SK-N-SH treated with all-trans-retinoic acid at 6 μM for 48 hours (cell line): ENCODE measurements at regions not wholly inside any gene's neighbourhood (a gene's known extent, or its start where the extent isn't known, plus 50 kb on each side); places are given as distances from the start of the nearest gene placed in this dataset.
"Not testable (repeated sequence)": the region's sequence is repeated elsewhere in the genome, so short reads cannot be mapped to it uniquely, and the experiment has no call there.

ENCODE experiments used
- ATAC-seq: fragments of 200-7000 bp; cut with Tn5 transposase; 3 replicates; pipeline ENCODE4 v1.9.1; 2020; ENCODE audit warnings: mild to moderate bottlenecking, moderate library complexity
- BACH2 ChIP-seq: fragments of 250-450 bp; sonication (Bioruptor Pico); IDR thresholded peaks from 2 replicates; pipeline ENCODE4 v1.9.0; 2021; ENCODE audit warnings: mild to moderate bottlenecking, borderline replicate concordance
- CSDC2 ChIP-seq: fragments of 250-450 bp; sonication (Bioruptor Pico); IDR thresholded peaks from 2 replicates; pipeline ENCODE4 v1.5.0; 2020; ENCODE audit warnings: mild to moderate bottlenecking, moderate library complexity
- ESRRG ChIP-seq: fragments of 250-450 bp; sonication (Bioruptor Pico); IDR thresholded peaks from 2 replicates; pipeline ENCODE4 v1.6.1; 2021; ENCODE audit warnings: mild to moderate bottlenecking
- GLIS3 ChIP-seq: fragments of 250-450 bp; sonication (Bioruptor Pico); IDR thresholded peaks from 2 replicates; pipeline ENCODE4 v1.5.0; 2020; ENCODE audit warnings: mild to moderate bottlenecking, moderate library complexity
- ISL1 ChIP-seq: fragments of 250-450 bp; sonication (Bioruptor Pico); IDR thresholded peaks from 2 replicates; pipeline ENCODE4 v2.1.2; 2022; ENCODE audit warnings: mild to moderate bottlenecking, moderate library complexity
- OSR1 ChIP-seq: fragments of 250-450 bp; sonication (Bioruptor Pico); IDR thresholded peaks from 2 replicates; pipeline ENCODE4 v1.8.0; 2022; ENCODE audit warnings: moderate library complexity, mild to moderate bottlenecking, inconsistent platforms
- PPARA ChIP-seq: fragments of 250-450 bp; sonication (Bioruptor Pico); IDR thresholded peaks from 2 replicates; pipeline ENCODE4 v1.5.0; 2020; ENCODE audit warnings: mild to moderate bottlenecking, borderline replicate concordance
- RARB ChIP-seq: fragments of 250-450 bp; sonication (Bioruptor Pico); IDR thresholded peaks from 2 replicates; pipeline ENCODE4 v1.8.0; 2021; ENCODE audit warnings: mild to moderate bottlenecking, moderate library complexity
- SNAI2 ChIP-seq: fragments of 250-450 bp; sonication (Bioruptor Pico); IDR thresholded peaks from 2 replicates; pipeline ENCODE4 v1.5.0; 2020; ENCODE audit warnings: mild to moderate bottlenecking, moderate library complexity
- TCF4 ChIP-seq: fragments of 250-450 bp; sonication (Bioruptor Pico); IDR thresholded peaks from 2 replicates; pipeline ENCODE4 v1.8.0; 2021; ENCODE audit warnings: mild to moderate bottlenecking, moderate library complexity, borderline replicate concordance
- TOX ChIP-seq: fragments of 250-450 bp; sonication (Bioruptor Pico); IDR thresholded peaks from 2 replicates; pipeline ENCODE4 v1.8.0; 2021; ENCODE audit warnings: mild to moderate bottlenecking, moderate library complexity, borderline replicate concordance
- ZFP3 ChIP-seq: fragments of 250-450 bp; sonication (Bioruptor Pico); IDR thresholded peaks from 2 replicates; pipeline ENCODE4 v1.5.0; 2020; ENCODE audit warnings: mild to moderate bottlenecking, moderate library complexity
- ZFP30 ChIP-seq: fragments of 450-650 bp; formaldehyde crosslinking; IDR thresholded peaks from 2 replicates; pipeline ENCODE4 v1.5.0; 2022; ENCODE audit warnings: mild to moderate bottlenecking, moderate library complexity
- ZNF70 ChIP-seq: fragments of 450-650 bp; formaldehyde crosslinking; IDR thresholded peaks from 2 replicates; pipeline ENCODE4 v1.5.0; 2020; ENCODE audit warnings: mild to moderate bottlenecking, moderate library complexity
- ZNF8 ChIP-seq: fragments of 450-650 bp; formaldehyde crosslinking; IDR thresholded peaks from 2 replicates; pipeline ENCODE4 v1.5.0; 2020; ENCODE audit warnings: mild to moderate bottlenecking, moderate library complexity
- TF ChIP-seq, protein P1 (sequence below): fragments of 250-450 bp; sonication (Bioruptor Pico); IDR thresholded peaks from 2 replicates; pipeline ENCODE4 v1.5.1; 2021; ENCODE audit warnings: mild to moderate bottlenecking, moderate library complexity
- TF ChIP-seq, protein P2 (sequence below): fragments of 250-450 bp; sonication (Bioruptor Pico); IDR thresholded peaks from 2 replicates; pipeline ENCODE4 v1.8.0; 2020; ENCODE audit warnings: mild to moderate bottlenecking, moderate library complexity, borderline replicate concordance
- TF ChIP-seq, protein P3 (sequence below): fragments of 250-450 bp; sonication (Bioruptor Pico); IDR thresholded peaks from 2 replicates; pipeline ENCODE4 v1.8.0; 2021; ENCODE audit warnings: low read depth, mild to moderate bottlenecking, moderate library complexity, borderline replicate concordance
- TF ChIP-seq, protein P4 (sequence below): fragments of 250-450 bp; sonication (Bioruptor Pico); IDR thresholded peaks from 2 replicates; pipeline ENCODE4 v1.5.1; 2020; ENCODE audit warnings: low read depth, mild to moderate bottlenecking, moderate library complexity
- TF ChIP-seq, protein P5 (sequence below): fragments of 250-450 bp; sonication (Bioruptor Pico); IDR thresholded peaks from 2 replicates; pipeline ENCODE4 v1.5.0; 2020; ENCODE audit warnings: mild to moderate bottlenecking, moderate library complexity

DNA sequence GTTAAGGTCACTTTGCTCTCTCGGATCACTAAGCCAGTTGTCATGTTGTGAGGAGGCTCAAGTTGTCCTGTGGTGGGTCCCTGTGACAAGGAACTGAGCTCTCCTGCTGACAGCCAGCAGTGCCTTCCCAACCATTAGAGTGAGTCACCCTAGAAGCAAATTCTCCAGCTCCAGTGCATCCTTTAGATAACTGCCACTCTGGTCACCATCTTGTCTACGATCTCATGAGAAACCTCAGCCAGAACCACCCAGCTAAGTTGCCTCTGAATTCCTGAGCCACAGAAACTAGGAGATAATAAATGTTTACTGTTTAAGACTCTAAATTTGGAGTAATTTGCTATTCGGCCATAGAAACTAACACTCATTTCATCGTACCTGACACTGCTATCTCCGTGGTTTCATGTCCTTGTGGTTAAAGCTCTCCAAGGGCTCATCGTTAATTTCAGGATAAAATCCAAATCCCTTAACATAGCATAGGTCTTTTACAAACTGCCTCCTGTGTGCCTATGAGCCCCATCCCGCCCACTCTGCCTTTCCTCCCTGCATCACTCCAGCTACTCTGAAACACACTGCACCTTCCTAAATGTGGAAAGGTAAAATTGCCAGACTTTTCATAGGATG lies 56.5 kb upstream of the WIPF3 start (continued):
- TF ChIP-seq, protein P1, sequence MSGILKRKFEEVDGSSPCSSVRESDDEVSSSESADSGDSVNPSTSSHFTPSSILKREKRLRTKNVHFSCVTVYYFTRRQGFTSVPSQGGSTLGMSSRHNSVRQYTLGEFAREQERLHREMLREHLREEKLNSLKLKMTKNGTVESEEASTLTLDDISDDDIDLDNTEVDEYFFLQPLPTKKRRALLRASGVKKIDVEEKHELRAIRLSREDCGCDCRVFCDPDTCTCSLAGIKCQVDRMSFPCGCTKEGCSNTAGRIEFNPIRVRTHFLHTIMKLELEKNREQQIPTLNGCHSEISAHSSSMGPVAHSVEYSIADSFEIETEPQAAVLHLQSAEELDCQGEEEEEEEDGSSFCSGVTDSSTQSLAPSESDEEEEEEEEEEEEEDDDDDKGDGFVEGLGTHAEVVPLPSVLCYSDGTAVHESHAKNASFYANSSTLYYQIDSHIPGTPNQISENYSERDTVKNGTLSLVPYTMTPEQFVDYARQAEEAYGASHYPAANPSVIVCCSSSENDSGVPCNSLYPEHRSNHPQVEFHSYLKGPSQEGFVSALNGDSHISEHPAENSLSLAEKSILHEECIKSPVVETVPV (CRISPR knock-in tag), result no peak
- TF ChIP-seq TCF4 (no peak), OSR1 (CRISPR knock-in tag) (no peak), CSDC2 (CRISPR knock-in tag) (no peak), SNAI2 (CRISPR knock-in tag) (no peak)
- TF ChIP-seq, protein P2, sequence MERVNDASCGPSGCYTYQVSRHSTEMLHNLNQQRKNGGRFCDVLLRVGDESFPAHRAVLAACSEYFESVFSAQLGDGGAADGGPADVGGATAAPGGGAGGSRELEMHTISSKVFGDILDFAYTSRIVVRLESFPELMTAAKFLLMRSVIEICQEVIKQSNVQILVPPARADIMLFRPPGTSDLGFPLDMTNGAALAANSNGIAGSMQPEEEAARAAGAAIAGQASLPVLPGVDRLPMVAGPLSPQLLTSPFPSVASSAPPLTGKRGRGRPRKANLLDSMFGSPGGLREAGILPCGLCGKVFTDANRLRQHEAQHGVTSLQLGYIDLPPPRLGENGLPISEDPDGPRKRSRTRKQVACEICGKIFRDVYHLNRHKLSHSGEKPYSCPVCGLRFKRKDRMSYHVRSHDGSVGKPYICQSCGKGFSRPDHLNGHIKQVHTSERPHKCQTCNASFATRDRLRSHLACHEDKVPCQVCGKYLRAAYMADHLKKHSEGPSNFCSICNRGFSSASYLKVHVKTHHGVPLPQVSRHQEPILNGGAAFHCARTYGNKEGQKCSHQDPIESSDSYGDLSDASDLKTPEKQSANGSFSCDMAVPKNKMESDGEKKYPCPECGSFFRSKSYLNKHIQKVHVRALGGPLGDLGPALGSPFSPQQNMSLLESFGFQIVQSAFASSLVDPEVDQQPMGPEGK, result no peak
- TF ChIP-seq, all 23 proteins: peak for 0

DNA sequence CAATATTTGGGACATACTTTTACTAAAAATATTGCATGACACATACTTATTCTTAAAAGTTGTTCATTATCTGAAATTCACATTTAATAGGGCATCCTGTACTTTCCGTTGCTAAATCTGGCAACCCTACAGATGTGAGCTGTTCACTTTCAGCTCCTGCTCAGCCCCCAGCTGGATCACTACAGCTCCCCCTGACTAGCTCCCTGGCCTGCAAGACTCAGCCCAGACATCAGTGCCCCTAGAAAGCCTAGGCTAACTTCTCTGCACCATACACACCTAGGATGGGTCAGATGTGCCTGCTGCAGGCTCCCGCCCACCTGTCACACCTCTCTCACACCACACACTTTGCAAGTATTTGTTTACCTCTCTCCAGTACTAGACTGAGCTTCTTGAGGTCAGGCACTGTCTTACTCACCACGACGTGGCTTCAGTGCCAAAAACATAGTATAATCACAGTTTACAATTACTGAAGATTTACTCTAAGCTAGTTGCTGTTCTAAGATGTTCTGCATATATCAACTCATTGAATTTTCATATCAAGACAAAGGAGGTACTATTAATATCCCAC lies 55.9 kb upstream of the WIPF3 start:
- ATAC-seq, result not testable (repeated sequence)

DNA sequence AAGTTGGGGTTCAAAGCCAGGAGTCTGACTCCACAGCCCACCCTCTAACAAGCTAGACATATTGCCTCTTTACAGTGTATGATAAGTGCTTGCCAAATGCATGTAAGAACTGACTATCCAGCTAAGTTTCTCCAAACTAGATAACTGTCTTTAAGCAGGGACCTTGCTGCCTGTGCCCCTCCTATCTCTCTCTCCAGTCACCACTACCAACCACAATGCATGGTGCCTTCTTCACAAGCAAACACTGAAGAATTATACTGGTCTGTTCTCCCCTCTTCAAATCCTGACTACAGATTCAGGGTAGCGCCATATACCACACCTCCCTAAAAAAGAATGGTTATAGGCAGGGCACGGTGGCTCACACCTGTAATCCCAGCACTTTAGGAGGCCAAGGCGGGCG lies 55.3 kb upstream of the WIPF3 start:
- not testable (repeated sequence) for ATAC-seq

DNA sequence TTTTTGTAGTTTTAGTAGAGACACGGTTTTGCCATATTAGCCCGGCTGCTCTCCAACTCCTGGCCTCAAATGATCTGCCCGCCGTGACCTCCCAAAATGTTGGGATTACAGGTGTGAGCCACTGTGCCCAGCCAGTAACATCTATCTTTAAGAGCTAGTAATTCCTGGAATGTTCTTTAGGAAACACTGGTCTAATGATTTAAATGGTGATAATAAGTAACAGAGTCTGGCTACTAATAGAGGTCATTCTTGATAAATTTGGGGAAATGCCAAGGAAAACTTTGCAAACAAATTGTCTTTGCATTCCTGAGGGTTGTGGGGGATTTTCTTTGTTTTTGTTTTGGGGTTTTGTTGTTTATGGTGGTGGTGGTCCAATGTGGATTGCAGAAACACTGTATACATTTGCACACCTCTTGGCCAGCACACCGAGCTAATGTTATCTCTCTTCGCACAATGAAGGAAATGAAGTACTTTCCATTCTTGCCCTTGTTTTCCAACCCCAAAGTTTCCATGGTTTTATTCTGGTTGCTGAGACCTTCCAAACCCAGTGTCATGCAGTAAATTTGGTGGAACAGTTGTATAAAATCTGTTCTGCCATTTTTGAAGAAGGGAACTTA lies 51.3 kb upstream of the WIPF3 start:
- ATAC-seq, result no peak
- no peak for TF ChIP-seq PPARA (CRISPR knock-in tag)
- TF ChIP-seq SNAI2 (CRISPR knock-in tag), result no peak
- TF ChIP-seq ZFP30 (CRISPR knock-in tag), result no peak
- TF ChIP-seq ESRRG (CRISPR knock-in tag), result no peak
- no peak for TF ChIP-seq BACH2 (CRISPR knock-in tag)
- no peak for TF ChIP-seq ZFP3 (CRISPR knock-in tag)
- no peak for TF ChIP-seq CSDC2 (CRISPR knock-in tag)
- TF ChIP-seq, protein P3, sequence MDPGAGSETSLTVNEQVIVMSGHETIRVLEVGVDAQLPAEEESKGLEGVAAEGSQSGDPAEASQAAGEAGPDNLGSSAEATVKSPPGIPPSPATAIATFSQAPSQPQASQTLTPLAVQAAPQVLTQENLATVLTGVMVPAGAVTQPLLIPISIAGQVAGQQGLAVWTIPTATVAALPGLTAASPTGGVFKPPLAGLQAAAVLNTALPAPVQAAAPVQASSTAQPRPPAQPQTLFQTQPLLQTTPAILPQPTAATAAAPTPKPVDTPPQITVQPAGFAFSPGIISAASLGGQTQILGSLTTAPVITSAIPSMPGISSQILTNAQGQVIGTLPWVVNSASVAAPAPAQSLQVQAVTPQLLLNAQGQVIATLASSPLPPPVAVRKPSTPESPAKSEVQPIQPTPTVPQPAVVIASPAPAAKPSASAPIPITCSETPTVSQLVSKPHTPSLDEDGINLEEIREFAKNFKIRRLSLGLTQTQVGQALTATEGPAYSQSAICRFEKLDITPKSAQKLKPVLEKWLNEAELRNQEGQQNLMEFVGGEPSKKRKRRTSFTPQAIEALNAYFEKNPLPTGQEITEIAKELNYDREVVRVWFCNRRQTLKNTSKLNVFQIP (CRISPR knock-in tag), result no peak
- no peak for TF ChIP-seq GLIS3 (CRISPR knock-in tag)
- TF ChIP-seq, protein P2, result no peak
- no peak for TF ChIP-seq ZNF70 (CRISPR knock-in tag)
- TF ChIP-seq, protein P1 (CRISPR knock-in tag), result no peak
- TF ChIP-seq RARB (CRISPR knock-in tag), result no peak
- TF ChIP-seq ZNF8, result no peak
- TF ChIP-seq TOX (CRISPR knock-in tag), result no peak
- TF ChIP-seq ISL1 (CRISPR knock-in tag), result no peak
- TF ChIP-seq, protein P4, sequence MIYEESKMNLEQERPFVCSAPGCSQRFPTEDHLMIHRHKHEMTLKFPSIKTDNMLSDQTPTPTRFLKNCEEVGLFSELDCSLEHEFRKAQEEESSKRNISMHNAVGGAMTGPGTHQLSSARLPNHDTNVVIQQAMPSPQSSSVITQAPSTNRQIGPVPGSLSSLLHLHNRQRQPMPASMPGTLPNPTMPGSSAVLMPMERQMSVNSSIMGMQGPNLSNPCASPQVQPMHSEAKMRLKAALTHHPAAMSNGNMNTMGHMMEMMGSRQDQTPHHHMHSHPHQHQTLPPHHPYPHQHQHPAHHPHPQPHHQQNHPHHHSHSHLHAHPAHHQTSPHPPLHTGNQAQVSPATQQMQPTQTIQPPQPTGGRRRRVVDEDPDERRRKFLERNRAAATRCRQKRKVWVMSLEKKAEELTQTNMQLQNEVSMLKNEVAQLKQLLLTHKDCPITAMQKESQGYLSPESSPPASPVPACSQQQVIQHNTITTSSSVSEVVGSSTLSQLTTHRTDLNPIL, result no peak
- TF ChIP-seq, protein P5, sequence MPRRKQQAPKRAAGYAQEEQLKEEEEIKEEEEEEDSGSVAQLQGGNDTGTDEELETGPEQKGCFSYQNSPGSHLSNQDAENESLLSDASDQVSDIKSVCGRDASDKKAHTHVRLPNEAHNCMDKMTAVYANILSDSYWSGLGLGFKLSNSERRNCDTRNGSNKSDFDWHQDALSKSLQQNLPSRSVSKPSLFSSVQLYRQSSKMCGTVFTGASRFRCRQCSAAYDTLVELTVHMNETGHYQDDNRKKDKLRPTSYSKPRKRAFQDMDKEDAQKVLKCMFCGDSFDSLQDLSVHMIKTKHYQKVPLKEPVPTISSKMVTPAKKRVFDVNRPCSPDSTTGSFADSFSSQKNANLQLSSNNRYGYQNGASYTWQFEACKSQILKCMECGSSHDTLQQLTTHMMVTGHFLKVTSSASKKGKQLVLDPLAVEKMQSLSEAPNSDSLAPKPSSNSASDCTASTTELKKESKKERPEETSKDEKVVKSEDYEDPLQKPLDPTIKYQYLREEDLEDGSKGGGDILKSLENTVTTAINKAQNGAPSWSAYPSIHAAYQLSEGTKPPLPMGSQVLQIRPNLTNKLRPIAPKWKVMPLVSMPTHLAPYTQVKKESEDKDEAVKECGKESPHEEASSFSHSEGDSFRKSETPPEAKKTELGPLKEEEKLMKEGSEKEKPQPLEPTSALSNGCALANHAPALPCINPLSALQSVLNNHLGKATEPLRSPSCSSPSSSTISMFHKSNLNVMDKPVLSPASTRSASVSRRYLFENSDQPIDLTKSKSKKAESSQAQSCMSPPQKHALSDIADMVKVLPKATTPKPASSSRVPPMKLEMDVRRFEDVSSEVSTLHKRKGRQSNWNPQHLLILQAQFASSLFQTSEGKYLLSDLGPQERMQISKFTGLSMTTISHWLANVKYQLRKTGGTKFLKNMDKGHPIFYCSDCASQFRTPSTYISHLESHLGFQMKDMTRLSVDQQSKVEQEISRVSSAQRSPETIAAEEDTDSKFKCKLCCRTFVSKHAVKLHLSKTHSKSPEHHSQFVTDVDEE (CRISPR knock-in tag), result no peak
